Left ventricle myocardium inferior (tissue), 1 donor: ENCODE measurements at regions not wholly inside any gene's neighbourhood (a gene's known extent, or its start where the extent isn't known, plus 50 kb on each side); places are given as distances from the start of the nearest gene placed in this dataset.

ENCODE experiments used
- DNase-seq: peaks from one replicate; pipeline ENCODE4 v3.0.0-alpha.2; 2020
- H3K27ac ChIP-seq: fragments of 200-600 bp; replicated peaks from 2 replicates; pipeline ENCODE4 v1.8.0; 2021
- H3K27me3 ChIP-seq: fragments of 200-600 bp; 2 replicates; pipeline ENCODE4 v1.8.0; 2021; ENCODE audit warnings: low read depth
- H3K36me3 ChIP-seq: fragments of 200-600 bp; 2 replicates; pipeline ENCODE4 v1.8.0; 2021
- H3K4me1 ChIP-seq: fragments of 200-600 bp; 2 replicates; pipeline ENCODE4 v1.8.0; 2021
- H3K4me3 ChIP-seq: fragments of 200-600 bp; 2 replicates; pipeline ENCODE4 v1.8.0; 2021; ENCODE audit warnings: mild to moderate bottlenecking, moderate library complexity
- H3K9me3 ChIP-seq: fragments of 200-600 bp; replicated peaks from 2 replicates; pipeline ENCODE4 v1.8.0; 2021
- intact Hi-C: fragments of 100-400 bp; cut with micrococcal nuclease; formaldehyde crosslinking; loops from one replicate; pipeline ENCODE4 v1.11.0; 2022
- TF ChIP-seq, protein P1 (sequence below): fragments of 200-600 bp; IDR thresholded peaks from 2 replicates; pipeline ENCODE4 v1.8.0; 2021; ENCODE audit warnings: antibody characterized with exemption, mild to moderate bottlenecking, borderline replicate concordance
- donor health status: DM: no; HTN: yes; CAD: no; lungs with severe emphysema.

DNA sequence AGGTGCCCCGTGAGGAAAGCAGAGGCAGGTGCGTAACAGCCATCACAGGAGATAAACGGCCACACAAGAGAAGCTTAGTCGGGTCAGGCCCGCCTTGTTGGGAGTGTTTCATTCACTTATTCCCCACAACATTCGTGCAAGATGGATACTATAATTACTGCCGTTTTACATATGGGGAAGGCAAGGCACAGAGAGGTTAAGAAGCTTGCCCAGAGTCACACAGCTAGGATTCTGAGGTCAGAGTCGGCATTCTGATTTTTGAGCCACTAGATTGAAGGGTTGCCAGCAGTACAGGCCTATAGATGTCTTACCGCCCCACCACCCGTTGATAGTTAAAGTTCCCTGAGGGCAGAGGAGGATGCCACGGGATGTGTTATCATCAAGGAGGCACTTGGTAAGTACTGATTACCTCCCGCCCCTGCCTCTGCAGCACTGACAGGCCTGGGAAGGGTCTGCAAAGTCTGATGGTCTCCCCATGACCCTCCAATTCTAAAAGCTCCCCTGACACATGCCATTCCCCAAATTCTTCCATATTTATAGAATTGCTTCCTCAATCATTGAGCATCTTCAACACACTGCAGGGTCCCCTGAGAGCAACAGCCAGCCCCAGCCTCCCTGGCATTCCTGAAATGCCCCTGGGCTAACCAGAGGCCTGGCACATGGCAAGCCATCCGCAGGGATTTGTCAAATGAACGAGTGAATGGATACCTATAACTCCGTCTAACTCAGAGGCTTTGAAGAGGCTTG lies 74.7 kb upstream of the CLDN14 start:
- Histone ChIP-seq H3K4me3 (no peak overlapping the region), H3K27ac (no peak overlapping the region), H3K27me3 (peaks cover 53% of the 10 kb centered on the region), H3K36me3 (no peaks in the 10 kb centered on the region), H3K4me1 (peaks cover 14% of the 10 kb centered on the region), H3K9me3 (peaks cover 13% of the 10 kb centered on the region)
- no peak for DNase-seq
- TF ChIP-seq, protein P1, sequence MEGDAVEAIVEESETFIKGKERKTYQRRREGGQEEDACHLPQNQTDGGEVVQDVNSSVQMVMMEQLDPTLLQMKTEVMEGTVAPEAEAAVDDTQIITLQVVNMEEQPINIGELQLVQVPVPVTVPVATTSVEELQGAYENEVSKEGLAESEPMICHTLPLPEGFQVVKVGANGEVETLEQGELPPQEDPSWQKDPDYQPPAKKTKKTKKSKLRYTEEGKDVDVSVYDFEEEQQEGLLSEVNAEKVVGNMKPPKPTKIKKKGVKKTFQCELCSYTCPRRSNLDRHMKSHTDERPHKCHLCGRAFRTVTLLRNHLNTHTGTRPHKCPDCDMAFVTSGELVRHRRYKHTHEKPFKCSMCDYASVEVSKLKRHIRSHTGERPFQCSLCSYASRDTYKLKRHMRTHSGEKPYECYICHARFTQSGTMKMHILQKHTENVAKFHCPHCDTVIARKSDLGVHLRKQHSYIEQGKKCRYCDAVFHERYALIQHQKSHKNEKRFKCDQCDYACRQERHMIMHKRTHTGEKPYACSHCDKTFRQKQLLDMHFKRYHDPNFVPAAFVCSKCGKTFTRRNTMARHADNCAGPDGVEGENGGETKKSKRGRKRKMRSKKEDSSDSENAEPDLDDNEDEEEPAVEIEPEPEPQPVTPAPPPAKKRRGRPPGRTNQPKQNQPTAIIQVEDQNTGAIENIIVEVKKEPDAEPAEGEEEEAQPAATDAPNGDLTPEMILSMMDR, result no peak
- intact Hi-C loops, result loop anchor here (5.0 kb wide), 1 partner anchor 343 kb away; no protein-coding TSS in a partner anchor

DNA sequence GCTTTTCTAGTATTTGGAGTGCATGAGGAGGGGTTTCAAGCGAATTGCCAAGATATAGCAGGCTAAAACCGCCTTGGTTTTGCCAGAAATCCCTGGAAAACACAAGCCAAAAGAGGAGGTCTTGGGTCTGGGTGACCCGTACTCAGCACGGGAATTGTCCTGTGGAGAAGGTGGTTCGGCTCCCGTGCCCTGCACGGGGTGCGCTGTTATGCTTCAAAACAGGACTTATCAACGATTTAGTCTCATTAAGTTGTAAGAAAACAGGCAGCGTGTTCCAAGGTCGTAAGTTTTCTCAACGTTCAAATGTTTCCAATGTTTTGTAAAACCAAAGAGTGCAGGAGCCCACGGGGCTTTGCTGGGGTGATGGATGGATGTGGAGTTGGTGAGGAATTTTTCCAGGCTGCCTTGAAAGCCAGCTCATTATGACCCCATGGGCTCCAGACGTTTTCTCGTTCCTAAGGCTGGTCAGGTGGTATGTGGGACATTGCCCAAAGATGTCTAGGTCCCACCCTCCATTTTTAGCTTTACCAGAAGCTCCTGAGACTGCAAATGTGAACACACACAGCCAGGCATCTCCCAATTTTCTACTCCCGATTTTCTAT lies 75.4 kb upstream of the CLDN14 start:
- Histone ChIP-seq H3K9me3 (peaks cover 13% of the 10 kb centered on the region), H3K4me3 (no peak overlapping the region), H3K27me3 (peaks cover 49% of the 10 kb centered on the region), H3K36me3 (no peaks in the 10 kb centered on the region), H3K4me1 (peaks cover 14% of the 10 kb centered on the region), H3K27ac (no peak overlapping the region)
- intact Hi-C loops, result loop anchor here (5.0 kb wide), 1 partner anchor 342 kb away; no protein-coding TSS in a partner anchor
- DNase-seq, result no peak
- TF ChIP-seq, protein P1, result no peak

DNA sequence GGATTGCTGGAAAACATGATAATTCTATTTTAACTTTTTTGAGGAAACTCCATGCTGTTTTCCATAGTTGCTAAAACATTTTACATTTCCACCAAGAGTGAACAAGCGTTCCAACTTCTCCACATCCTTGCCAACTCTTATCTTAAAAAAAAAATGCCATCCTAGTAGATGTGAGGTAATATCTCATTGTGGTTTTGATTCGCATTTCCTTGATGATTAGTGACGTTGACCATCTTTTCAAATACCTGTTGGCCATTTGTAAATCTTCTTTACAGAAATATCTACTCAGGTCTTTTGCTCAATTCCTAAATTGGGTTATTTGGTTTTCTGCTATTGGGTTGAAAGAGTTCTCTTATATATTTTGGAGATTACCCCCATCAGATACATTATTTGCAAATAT lies 77.4 kb upstream of the CLDN14 start:
- no peak overlapping the region for H3K27ac ChIP-seq
- TF ChIP-seq, protein P1, result no peak
- H3K4me1 ChIP-seq, result no peaks in the 10 kb centered on the region
- peaks cover 13% of the 10 kb centered on the region for H3K9me3 ChIP-seq
- intact Hi-C loops, result loop anchor here (5.0 kb wide), 1 partner anchor 340 kb away; no protein-coding TSS in a partner anchor
- no peak for DNase-seq
- no peaks in the 10 kb centered on the region for H3K36me3 ChIP-seq
- H3K27me3 ChIP-seq, result peaks cover 51% of the 10 kb centered on the region
- H3K4me3 ChIP-seq, result no peak overlapping the region

DNA sequence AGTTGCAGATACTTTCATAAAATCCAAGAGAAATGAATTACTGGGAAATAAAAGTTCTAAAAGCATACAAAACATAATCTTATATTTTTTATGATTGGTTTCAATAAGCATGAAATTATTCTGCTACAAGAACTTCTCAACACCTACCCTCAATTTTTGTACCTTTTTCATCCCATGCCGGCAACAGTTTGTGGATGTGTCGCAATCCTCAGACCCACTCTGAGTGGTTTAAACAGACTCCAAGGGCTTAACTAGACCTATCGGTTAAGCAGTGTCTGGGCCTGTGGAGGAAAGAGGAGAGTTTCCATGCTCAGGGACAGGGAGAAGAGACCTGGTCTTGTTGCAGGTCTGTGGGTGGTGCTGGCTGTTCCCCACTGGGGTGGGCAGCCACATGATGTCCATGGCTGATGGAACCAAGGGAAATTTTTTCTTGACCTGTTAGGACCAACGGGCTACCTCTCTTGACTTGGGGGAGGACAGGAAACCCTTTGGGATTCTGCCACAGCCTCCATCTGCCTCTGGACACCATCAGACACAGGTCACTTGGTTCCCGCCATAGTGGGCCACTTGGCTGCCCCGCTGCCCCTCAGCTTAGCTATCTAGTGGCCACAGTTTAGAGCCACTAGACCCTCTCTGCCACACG lies 81.1 kb upstream of the CLDN14 start:
- Histone ChIP-seq H3K27me3 (peaks cover 67% of the 10 kb centered on the region), H3K9me3 (peaks cover 22% of the 10 kb centered on the region), H3K4me3 (no peak overlapping the region), H3K36me3 (no peaks in the 10 kb centered on the region), H3K4me1 (no peaks in the 10 kb centered on the region), H3K27ac (no peak overlapping the region)
- DNase-seq, result no peak
- intact Hi-C loops, result no loop called here
- TF ChIP-seq, protein P1, result no peak

DNA sequence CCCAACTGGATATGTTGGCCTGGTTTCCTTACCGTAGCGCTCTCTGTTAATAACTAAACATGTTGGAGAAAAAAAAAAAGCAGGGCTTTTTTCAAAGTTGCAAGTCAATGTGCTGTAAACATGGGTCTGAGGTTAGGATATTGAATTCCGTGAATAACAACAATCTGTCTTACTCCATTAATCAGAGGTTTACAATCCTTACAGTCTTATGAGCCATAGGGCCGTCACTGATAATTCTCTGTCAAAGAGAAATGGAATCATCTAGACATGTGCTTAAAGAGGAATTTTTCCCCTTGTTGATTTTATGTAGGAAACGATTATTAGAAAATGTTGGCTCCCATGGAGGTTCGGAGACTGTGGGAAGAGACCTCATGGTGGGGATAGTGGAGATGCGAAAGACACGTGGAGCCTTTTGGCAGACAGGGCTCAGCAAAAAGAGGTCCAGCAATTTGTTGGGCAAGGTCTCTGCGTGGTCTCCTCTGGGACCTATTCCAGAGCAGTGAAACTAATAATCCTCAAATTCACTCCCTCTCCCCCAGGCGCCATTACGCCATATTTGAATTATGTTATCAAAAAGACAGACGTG lies 83.5 kb upstream of the CLDN14 start:
- TF ChIP-seq, protein P1, result no peak
- Histone ChIP-seq H3K4me3 (no peak overlapping the region), H3K9me3 (peaks cover 10% of the 10 kb centered on the region), H3K36me3 (no peaks in the 10 kb centered on the region), H3K27me3 (peaks cover 75% of the 10 kb centered on the region), H3K27ac (no peak overlapping the region), H3K4me1 (no peaks in the 10 kb centered on the region)
- no peak for DNase-seq
- intact Hi-C loops, result no loop called here
